Choroid plexus epithelial cell (primary cell): ENCODE measurements at regions not wholly inside any gene's neighbourhood (a gene's known extent, or its start where the extent isn't known, plus 50 kb on each side); places are given as distances from the start of the nearest gene placed in this dataset.

Experiments used
- DNase-seq: peaks from one replicate; pipeline ENCODE4 v3.0.0-alpha.2; 2010; ENCODE audit warnings: low read depth
- H3K4me3 ChIP-seq: 2 replicates; pipeline ENCODE4 v1.5.1; 2011; ENCODE audit warnings: low read depth, mild to moderate bottlenecking, control low read depth, low read length, moderate library complexity
- TF ChIP-seq, protein P1 (sequence below): conservative IDR thresholded peaks from 2 replicates; pipeline ENCODE4 v1.5.1; 2011; ENCODE audit warnings: low read depth, mild to moderate bottlenecking, control low read depth, inconsistent platforms, low read length, moderate library complexity

DNA sequence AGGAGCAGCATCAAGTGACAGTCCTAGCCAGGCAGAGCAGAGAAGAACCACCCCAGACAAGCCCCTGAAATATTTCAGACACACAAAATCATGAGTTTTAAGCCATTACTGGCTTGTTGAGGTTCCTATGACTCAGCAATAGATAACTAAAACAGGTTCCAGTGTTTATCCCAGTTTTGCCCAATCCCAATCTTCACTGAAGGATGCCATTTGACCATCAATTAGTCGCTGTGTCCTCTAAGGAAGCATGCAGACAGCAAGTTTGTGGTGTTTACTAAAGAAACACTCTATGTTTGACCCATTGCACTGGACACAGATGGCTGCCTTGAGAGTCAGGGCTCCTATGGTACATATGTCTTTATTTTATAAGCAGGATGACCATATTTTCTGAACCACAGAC, 186.7 kb downstream of the SYK start:
- DNase-seq: no peak
- no peak overlapping the region for H3K4me3 ChIP-seq
- TF ChIP-seq, protein P1, sequence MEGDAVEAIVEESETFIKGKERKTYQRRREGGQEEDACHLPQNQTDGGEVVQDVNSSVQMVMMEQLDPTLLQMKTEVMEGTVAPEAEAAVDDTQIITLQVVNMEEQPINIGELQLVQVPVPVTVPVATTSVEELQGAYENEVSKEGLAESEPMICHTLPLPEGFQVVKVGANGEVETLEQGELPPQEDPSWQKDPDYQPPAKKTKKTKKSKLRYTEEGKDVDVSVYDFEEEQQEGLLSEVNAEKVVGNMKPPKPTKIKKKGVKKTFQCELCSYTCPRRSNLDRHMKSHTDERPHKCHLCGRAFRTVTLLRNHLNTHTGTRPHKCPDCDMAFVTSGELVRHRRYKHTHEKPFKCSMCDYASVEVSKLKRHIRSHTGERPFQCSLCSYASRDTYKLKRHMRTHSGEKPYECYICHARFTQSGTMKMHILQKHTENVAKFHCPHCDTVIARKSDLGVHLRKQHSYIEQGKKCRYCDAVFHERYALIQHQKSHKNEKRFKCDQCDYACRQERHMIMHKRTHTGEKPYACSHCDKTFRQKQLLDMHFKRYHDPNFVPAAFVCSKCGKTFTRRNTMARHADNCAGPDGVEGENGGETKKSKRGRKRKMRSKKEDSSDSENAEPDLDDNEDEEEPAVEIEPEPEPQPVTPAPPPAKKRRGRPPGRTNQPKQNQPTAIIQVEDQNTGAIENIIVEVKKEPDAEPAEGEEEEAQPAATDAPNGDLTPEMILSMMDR: no peak

DNA sequence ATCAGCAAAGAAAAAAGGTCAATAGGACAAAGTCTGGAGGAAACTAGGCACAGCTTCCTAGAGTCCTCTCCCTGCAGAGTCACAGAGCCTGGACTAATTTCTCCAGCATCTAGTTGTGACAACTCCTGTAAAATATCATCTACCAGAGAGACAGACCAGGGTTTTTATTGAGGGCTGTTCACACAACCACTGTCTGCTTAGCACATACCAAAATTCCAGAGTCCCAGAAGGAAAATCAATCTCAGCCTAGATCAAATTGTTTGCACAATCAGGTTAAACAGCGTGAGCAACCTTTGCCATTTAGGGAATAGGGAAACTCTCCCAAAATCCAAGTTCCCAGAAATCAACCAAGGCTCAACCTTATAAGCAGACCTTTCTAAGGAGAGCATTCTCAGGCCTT, 190.3 kb downstream of the SYK start:
- no peak for DNase-seq
- TF ChIP-seq, protein P1: no peak
- H3K4me3 ChIP-seq: no peak overlapping the region

GRCh38 chr9:90995516-90995915, 193.9 kb downstream of the SYK start:
- DNase-seq: no peak
- H3K4me3 ChIP-seq: no peak overlapping the region

GRCh38 chr9:90996154-90997065, 194.8 kb downstream of the SYK start:
- TF ChIP-seq, protein P1: no peak
- DNase-seq: peak; percentile 24

More at GRCh38 chr9:90995516-90995915, 193.9 kb downstream of the SYK start:
- TF ChIP-seq, protein P1: no peak

GRCh38 chr9:90998573-90998972, 197.0 kb downstream of the SYK start:
- no peak overlapping the region for H3K4me3 ChIP-seq
- TF ChIP-seq, protein P1: no peak
- DNase-seq: no peak

More at GRCh38 chr9:90996154-90997065, 194.8 kb downstream of the SYK start:
- H3K4me3 ChIP-seq: no peak overlapping the region

GRCh38 chr9:90999425-91000397, 198.1 kb downstream of the SYK start:
- TF ChIP-seq, protein P1: no peak
- no peak for DNase-seq
- no peak overlapping the region for H3K4me3 ChIP-seq
